Suprapubic skin (tissue), 4 donors: ENCODE measurements at regions not wholly inside any gene's neighbourhood (a gene's known extent, or its start where the extent isn't known, plus 50 kb on each side); places are given as distances from the start of the nearest gene placed in this dataset.

Experiments
- EP300 ChIP-seq: sonication (generic); formaldehyde crosslinking; IDR thresholded peaks from one replicate; pipeline ENCODE4 v1.6.1; 2017; ENCODE audit warnings: antibody characterized with exemption
- POLR2A ChIP-seq, 2 donors: fragments of 450-650 bp; IDR thresholded peaks; one replicate each; pipeline ENCODE4 v1.6.1; 2017; ENCODE audit warnings: antibody characterized with exemption in 2 of 2, mild to moderate bottlenecking in 2 of 2, moderate library complexity in 2 of 2
- POLR2AphosphoS5 ChIP-seq, 3 donors: sonication (generic); formaldehyde crosslinking; IDR thresholded peaks; one replicate each; pipeline ENCODE4 v1.6.1; 2017; ENCODE audit warnings: antibody characterized with exemption in 3 of 3
- TF ChIP-seq, protein P1 (sequence below), 2 donors: fragments of 200-600 bp in 1 of 2; fragments of 450-650 bp in 1 of 2; sonication (generic) in 1 of 2; IDR thresholded peaks; one replicate each; pipeline ENCODE4 v1.5.1; 2016 to 2019; ENCODE audit warnings: antibody characterized with exemption in 2 of 2, mild to moderate bottlenecking in 1 of 2, moderate library complexity in 1 of 2

DNA sequence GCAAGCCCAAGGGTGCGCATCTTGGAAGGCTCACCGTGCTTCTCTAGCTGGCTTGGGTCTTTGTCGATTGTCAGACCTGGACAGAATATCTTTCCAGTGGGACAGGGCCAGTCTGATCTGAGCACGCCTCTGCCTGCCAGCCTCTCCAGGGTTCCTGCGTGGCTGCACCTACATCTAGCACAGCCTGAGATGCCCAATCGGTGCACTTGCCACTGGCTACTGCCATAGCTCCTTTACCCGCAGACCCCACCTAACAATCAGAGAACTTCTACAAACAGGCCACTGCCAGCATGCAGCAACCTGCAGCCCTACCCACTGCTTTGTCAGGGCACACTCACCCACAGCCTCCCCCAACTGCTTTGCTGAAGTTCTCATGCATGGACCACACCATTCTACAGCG lies 56.7 kb upstream of the PHACTR3 start:
- TF ChIP-seq, protein P1, sequence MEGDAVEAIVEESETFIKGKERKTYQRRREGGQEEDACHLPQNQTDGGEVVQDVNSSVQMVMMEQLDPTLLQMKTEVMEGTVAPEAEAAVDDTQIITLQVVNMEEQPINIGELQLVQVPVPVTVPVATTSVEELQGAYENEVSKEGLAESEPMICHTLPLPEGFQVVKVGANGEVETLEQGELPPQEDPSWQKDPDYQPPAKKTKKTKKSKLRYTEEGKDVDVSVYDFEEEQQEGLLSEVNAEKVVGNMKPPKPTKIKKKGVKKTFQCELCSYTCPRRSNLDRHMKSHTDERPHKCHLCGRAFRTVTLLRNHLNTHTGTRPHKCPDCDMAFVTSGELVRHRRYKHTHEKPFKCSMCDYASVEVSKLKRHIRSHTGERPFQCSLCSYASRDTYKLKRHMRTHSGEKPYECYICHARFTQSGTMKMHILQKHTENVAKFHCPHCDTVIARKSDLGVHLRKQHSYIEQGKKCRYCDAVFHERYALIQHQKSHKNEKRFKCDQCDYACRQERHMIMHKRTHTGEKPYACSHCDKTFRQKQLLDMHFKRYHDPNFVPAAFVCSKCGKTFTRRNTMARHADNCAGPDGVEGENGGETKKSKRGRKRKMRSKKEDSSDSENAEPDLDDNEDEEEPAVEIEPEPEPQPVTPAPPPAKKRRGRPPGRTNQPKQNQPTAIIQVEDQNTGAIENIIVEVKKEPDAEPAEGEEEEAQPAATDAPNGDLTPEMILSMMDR (IDR thresholded peaks at IDR 0.05) = no peak
- TF ChIP-seq POLR2A (IDR thresholded peaks at IDR 0.05) (no peak), POLR2AphosphoS5 (IDR thresholded peaks at IDR 0.05) (no peak), EP300 (no peak)
